Kidney capillary endothelial cell (primary cell): ENCODE measurements at regions not wholly inside any gene's neighbourhood (a gene's known extent, or its start where the extent isn't known, plus 50 kb on each side); places are given as distances from the start of the nearest gene placed in this dataset.
"Not testable (repeated sequence)": the region's sequence is repeated elsewhere in the genome, so short reads cannot be mapped to it uniquely, and the experiment has no call there.

Experiments used
- DNase-seq: peaks from one replicate; pipeline ENCODE4 v3.0.0-alpha.2; 2018; ENCODE audit warnings: low spot score

- DNase-seq, result no peak
Observed at GRCh38 chr13:33554919-33555791, 262.8 kb upstream of the RFC3 start.

- no peak for DNase-seq
Observed at GRCh38 chr13:33556828-33557227, 261.1 kb upstream of the RFC3 start.

- DNase-seq, result no peak
Observed at GRCh38 chr13:33560726-33561125, 257.2 kb upstream of the RFC3 start.

GRCh38 chr13:33561627-33562026, 256.3 kb upstream of the RFC3 start:
- no peak for DNase-seq

GRCh38 chr13:33571618-33572017, 246.3 kb upstream of the RFC3 start:
- no peak for DNase-seq

GRCh38 chr13:33572322-33572721, 245.6 kb upstream of the RFC3 start:
- not testable (repeated sequence) for DNase-seq

- DNase-seq, result no peak
Observed at GRCh38 chr13:33575378-33575777, 242.6 kb upstream of the RFC3 start.

GRCh38 chr13:33577007-33577406, 240.9 kb upstream of the RFC3 start:
- no peak for DNase-seq

GRCh38 chr13:33578786-33579185, 239.2 kb upstream of the RFC3 start:
- no peak for DNase-seq

GRCh38 chr13:33582121-33582520, 235.8 kb upstream of the RFC3 start:
- no peak for DNase-seq

GRCh38 chr13:33583398-33583797, 234.6 kb upstream of the RFC3 start:
- DNase-seq, result no peak

- DNase-seq, result no peak
Observed at GRCh38 chr13:33590936-33591335, 227.0 kb upstream of the RFC3 start.

- no peak for DNase-seq
Observed at GRCh38 chr13:33606692-33607091, 211.3 kb upstream of the RFC3 start.

- DNase-seq, result no peak
Observed at GRCh38 chr13:33610438-33611120, 207.4 kb upstream of the RFC3 start.

- no peak for DNase-seq
Observed at GRCh38 chr13:33611121-33611805, 206.7 kb upstream of the RFC3 start.

- no peak for DNase-seq
Observed at GRCh38 chr13:33612641-33613638, 205.0 kb upstream of the RFC3 start.

- DNase-seq, result no peak
Observed at GRCh38 chr13:33615436-33615835, 202.5 kb upstream of the RFC3 start.

- DNase-seq, result no peak
Observed at GRCh38 chr13:33616130-33616529, 201.8 kb upstream of the RFC3 start.

- no peak for DNase-seq
Observed at GRCh38 chr13:33617055-33617454, 200.9 kb upstream of the RFC3 start.

GRCh38 chr13:33624253-33624652, 193.7 kb upstream of the RFC3 start:
- no peak for DNase-seq

- DNase-seq, result no peak
Observed at GRCh38 chr13:33624740-33625139, 193.2 kb upstream of the RFC3 start.

- no peak for DNase-seq
Observed at GRCh38 chr13:33626407-33626806, 191.5 kb upstream of the RFC3 start.
